ENCODE measurements at regions not wholly inside any gene's neighbourhood (a gene's known extent, or its start where the extent isn't known, plus 50 kb on each side); places are given as distances from the start of the nearest gene placed in this dataset.
"Not testable (repeated sequence)": the region's sequence is repeated elsewhere in the genome, so short reads cannot be mapped to it uniquely, and the experiment has no call there.

DNA sequence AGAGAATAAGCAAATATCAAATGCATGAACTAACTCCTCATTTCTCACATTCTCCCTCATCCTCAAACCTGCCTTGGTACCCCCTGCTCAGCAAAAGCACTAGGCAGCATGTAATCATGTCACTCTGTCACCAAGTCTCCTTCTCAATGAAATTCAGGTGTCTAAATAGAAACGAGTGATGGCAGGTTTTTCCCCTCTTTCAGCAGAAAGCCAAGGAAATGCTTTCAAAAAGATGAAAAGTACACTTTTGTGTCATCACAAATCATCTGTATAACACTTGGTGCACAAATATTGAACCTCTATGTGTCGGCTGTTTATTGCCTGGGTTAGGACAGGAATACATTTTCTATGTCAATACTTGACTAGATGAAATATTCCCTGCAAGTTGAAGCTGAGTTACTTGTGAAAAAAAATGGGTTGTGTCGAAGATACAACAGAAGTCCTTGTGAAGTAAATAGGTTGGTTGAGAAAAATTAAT lies 285.1 kb upstream of the MAGEB18 start:
- no peak for ATAC-seq

DNA sequence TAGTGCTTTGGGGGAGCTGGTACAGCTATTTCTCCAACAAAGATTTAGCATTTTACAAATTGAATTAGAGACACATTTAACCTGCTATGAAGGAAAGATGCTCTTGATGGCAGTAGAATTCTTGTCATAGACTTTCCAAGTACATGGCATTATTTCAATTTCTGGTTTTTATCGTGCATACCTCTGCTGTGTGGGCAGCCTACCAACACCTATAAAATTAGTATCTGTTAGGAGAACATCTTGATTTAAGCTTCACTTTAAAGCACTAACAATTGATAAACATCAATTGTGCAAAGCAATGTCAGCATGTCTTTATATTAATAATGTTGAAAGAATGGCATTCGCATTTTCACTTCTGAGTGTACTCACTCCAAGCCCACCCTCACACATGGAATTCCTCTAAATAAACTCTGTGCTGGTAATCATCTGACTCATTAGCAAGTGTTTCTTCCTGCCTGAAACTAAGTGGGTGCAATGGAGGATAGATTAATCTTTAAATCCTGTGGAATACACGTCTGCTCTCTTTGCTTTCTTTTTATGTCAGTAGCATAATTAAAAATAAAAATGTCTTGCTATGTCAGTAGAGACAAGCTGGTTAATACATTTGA lies 279.8 kb upstream of the MAGEB18 start:
- no peak for ATAC-seq

DNA sequence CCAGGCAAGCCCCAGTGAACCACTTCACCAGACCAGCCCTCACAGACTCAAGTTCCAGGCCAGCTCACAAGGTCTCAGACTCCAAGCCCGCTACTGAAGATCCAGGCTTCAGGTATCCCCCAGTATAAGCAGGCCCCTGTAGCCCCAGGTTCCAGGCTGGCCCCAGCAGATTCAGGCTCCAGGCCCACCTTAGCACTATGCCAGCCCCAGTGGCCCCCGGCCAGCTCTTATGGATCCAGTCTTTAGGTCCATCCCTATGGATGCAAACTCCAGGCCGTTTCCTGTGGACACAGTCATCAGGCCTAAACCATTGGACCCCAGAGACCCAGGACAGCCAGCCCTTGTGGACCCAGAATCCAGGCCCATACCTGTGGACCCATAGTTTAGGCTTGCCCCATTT lies 277.8 kb upstream of the MAGEB18 start:
- ATAC-seq, result no peak

DNA sequence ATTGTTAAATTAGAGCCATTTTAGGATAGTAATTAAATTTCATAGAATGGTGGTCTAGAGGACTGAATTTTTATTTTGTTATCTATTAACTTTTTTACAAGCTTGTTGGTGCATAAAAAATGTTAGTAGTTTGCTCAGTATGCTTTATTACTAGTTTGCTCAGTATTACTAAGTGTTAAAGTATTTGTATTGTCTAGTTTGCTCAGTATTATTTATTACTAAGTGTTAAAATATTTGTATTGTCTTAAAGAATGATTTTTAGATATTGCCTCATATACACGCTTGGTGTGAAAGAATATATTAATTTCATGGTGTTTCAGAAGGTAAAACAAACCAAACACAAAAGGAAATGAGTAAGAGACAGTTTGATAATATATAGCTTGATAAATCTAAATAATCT lies 268.4 kb upstream of the MAGEB18 start:
- ATAC-seq, result no peak

DNA sequence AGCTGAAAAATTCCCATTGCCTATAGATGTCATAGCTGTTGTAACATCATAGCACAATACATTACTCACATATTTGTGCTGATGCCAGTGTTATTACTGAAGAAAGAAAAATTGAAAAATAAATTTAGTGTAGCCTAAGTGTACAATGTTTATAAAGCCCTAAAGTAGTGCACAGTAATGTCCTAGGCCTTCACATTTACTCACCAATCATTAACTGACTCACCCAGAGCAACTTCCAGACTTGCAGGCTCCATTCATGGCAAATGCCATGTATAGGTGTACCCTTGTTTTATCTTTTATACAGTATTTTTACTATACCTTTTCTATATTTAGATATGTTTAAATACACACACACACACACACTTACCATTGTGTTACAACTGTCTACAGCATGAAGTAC lies 265.4 kb upstream of the MAGEB18 start:
- no peak for ATAC-seq

DNA sequence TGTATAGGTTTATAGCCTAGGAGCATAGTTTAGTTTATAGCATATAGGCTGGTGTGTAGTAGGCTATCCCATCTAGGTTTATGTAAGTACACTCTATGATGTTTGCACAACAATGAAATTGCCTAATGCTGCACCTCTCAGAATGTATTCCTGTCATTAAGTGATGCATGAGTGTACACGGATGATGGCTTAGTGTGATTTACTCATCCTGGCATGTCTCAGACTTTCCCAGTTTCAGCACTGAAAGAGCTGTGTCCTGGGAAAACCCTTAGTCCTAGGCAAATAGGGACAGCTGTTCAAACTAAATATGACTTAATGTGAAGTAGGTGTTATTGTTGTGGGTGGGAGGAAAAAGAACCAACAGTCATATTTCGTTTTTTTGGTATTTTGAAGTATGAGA lies 264.9 kb upstream of the MAGEB18 start:
- ATAC-seq, result no peak

DNA sequence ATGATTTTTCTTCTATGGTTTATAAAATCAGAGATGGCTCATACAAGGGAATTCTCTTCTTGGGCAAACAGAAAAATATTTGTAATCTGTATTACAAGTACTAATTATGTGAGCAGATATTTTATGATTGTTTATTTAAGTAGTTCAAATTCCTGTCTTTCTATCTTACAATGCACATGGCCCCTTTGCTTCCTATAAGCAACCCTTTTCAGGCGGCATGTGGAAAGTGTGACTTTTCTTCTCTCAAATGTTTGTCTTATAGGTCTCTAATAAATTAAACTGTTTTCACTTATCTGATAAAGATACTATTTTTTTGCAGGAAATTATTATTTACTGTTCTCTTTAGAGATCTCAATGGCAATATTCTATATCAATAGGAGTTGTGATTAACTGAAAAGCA lies 259.3 kb upstream of the MAGEB18 start:
- ATAC-seq, result no peak

DNA sequence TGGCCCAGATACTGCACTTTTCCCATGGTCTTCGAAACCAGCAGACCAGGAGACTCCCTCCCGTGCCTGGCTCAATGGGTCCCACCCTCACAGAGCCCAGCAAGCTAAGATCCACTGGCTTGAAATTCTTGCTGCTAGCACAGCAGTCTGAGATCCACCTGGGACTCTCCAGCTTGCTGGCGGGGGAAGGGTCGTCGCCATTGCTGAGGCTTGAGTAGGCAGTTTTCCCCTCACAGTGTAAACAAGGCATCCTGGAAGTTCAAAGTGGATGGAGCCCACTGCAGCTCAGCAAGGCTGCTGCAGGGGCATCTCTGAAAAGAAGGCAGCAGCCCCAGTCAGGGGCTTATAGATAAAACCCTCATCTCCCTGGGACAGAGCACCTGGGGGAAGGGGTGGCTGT lies 255.6 kb upstream of the MAGEB18 start:
- not testable (repeated sequence) for ATAC-seq

DNA sequence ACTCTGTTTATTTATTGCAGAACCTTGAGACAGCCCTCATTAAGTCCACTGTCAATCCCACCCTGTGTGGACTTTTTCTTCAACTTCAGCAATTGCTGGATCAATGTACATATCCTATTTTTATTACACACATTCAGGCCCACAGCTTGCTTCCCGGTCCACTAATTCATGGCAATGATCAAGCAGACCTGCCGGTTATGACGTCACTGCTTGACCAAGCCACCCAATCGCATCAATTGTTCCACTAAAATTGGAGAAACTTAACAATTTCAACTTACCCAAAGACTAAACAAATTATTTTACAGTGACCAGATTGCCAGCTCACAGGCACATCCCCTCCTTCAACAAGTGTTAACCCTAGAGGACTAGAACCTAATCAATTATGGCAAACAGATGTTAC lies 240.4 kb upstream of the MAGEB18 start:
- ATAC-seq, result no peak

DNA sequence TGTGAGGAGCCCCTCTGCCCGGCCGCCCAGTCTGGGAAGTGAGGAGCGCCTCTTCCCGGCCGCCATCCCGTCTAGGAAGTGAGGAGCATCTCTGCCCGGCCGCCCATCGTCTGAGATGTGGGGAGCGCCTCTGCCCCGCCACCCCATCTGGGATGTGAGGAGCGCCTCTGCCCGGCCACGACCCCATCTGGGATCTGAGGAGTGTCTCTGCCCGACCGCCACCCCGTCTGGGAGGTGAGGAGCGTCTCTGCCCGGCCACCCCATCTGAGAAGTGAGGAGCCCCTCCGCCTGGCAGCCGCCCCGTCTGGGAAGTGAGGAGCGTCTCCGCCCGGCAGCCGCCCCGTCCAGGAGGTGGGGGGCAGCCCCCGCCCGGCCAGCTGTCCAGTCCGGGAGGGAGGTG lies 232.4 kb upstream of the MAGEB18 start:
- not testable (repeated sequence) for ATAC-seq

DNA sequence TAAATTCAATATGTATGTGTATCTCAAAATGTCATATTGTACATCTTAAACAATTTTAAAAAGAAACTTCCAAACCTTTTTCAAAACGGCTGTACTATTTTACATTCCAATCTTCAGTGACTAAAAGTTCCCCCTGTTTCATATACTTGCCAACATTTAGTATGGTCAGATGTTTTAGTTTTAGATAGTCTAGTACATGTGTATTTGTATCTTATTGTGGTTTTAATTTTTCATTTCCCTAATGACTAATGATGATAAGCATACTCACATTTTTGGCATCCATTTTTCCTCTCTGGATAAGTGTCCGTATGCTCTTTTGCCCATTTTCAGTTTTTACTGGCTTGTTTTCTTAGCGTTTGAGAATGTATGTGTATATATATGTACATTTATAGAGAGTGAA lies 212.2 kb upstream of the MAGEB18 start:
- ATAC-seq, result no peak

DNA sequence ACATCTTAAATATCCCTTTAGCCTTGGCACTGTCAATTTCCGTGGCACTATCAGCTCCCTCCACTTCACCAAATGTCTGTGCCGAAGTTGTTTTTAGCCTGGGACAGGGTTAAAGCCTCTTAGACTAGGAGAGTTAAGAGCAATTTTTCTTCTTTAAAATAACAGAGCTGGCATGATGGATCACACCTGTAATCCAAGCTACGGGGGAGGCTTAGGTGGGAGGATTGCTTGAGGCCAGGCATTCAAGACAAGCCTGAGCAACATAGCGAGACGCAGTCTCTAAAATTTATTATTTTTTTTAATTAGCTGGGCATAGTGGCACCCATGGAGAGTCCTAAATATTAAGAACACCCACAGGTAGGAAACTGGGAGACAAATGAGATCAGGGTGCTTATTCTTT lies 209.8 kb upstream of the MAGEB18 start:
- no peak for ATAC-seq

DNA sequence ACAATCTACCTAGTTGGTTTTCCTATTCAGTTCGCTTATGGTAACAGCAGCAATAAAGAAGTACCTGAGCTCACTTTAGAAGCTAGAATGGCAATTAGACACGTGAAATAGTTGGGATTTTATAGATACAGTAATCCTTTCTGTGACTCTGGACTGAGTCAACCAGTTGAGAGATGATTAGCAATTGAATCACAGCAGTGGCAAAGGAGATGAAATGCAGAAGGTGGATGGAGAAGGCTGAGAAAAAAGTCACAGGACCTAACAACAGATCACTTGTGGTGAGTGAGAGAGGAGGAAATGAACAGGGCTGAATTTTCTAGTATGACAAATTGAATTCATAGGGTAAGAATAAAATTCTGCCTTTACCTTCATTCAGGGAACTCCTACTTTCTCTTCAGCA lies 197.1 kb upstream of the MAGEB18 start:
- no peak for ATAC-seq

DNA sequence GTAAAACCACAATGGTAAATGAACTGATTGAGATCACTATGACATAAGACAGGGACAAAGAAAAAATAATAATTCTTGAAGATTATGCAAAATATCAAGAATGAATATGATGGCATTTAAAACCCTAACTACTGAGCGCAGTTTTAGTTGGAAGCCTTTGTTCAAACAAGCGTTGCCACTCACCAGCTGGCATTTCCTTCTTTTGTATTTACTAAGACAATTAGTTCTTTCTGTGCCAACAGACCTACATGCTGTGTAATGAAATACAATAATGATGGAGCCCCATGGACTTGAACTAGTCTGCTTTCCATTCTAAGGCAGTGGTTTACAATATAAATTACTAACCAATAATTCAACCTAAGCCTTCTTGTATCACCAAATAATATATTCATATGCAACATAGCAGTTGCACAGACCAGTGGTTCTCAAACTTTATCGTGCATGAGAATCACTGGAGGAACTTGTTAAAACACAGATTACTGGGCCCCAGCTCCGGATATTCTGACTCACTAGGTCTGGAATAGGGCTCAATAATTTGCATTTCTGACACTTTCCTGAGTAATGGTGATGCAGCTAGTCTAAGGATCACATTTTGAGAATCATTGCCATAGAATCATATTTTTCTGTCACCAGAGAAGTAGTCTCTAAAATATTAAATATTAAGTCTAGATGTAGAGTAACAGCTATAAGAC lies 196.4 kb upstream of the MAGEB18 start:
- no peak for ATAC-seq

DNA sequence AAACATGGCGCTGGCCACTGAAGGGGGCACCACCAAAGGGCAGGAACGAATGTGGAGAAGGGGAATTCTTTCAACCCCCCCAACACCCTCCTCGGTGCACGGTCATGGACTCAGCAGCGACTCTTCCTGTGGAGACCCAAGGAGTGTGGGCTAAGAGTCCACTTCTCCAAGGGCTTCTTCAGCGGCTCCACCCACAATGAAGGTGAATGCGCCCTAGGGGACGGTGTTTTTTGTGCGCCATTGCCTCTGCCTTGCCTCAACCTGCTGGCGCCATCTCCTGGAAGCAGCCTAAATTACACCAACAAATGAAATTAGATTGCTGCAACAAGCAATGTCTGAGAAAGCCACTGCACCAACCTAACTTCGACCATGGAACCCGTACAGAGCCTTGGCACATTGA lies 169.2 kb upstream of the MAGEB18 start:
- no peak for ATAC-seq

DNA sequence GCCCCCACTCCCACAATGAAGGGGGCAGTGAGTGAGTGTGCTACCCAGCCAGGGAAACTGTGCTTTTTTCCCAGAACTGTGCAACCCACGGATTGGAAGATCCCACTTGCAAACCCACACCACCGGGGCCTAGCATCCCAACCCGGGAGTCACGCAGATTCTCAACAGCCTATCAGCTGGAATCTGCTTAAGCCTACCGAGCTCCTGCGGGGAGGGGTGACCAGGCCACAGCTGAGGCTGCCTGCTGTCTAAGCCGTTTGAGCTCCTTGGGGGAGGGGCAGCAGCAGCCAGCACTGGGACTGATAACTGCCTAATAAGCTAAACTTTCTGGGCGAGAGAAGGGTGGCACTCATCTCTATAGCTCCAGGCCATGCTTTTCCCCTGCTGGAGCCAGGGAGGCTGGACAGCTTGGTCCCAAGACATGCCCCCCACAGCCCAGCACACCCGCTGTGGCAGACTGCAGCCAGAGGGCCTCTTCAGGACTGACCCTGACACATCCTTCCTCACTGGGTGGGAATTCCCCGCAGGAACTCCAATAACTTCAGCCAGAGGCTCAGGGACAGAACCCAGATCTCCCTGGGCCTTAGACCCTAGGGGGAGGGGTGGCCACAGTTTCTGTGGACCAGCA lies 161.3 kb upstream of the MAGEB18 start:
- no peak for ATAC-seq

DNA sequence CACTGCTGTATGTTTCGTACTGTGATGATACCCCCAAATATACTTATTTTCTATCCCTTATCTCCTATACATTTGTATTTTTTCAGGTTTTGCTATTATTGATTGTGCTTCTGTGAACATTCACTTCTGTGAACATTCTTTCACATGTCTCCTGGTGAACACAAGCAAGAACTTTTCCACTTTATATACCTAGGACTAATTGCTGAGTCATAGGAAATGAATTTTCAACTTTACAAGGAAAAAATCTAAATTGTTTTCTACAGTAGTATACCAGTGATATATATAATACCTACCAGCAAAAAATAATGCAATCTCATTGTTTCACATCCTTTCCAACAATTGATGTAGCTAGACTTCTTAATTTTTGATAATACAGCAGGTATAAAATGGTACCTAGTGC lies 139.5 kb upstream of the MAGEB18 start:
- no peak for ATAC-seq

DNA sequence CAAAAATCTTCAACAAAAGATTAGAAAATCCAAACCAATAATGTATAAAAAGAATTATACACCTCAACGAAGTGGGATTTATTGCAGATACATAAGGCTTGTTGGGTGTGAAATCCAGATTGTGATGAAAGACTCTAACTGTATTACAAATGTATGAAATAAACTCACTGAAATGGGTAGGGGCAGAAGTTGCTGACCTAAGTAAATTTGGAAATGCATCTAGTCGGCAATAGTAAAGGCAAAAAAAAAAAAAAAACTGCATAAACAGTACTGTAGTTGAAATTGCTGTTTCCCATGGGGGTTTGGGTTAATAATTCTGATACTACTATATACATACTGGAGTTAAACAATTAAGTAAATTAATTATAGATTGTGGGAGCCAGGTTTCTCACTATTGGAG lies 130.7 kb upstream of the MAGEB18 start:
- ATAC-seq, result no peak

DNA sequence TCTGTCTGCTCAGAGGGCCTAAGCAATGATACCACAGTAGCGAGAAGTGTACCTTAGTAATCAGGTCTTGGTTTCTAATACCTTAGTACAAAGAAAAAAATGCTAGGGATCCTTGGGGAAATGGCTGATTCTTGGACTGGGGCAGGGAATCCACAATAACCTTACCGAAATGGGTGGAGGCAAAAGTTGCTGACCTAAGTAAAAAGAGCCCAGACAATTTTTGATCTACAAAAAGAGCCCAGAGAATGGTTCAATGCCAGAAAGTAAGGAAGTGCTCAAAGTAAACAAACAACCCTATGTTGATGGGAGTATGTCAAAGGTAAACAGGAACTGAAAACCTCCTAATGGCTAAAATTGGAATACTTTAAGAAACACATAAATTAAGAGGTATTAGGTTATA lies 130.1 kb upstream of the MAGEB18 start:
- no peak for ATAC-seq

DNA sequence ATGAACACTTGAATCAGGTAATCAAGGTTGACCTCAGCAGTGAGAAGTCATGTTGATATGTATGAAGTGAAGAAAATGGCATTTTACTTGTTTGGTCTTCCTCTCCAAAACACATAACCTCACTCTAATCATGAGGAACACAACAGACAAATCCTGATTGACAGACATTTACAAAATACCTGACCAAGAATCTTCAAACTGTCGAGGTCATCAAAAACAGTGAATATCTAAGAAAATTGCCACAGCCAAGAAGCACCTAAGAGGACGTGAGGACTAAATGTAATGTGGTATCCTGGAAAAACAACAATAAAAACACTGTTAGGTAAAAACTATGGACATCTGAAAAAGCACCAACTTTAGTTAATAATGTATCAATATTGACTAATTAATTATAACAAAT lies 129.5 kb upstream of the MAGEB18 start:
- no peak for ATAC-seq

DNA sequence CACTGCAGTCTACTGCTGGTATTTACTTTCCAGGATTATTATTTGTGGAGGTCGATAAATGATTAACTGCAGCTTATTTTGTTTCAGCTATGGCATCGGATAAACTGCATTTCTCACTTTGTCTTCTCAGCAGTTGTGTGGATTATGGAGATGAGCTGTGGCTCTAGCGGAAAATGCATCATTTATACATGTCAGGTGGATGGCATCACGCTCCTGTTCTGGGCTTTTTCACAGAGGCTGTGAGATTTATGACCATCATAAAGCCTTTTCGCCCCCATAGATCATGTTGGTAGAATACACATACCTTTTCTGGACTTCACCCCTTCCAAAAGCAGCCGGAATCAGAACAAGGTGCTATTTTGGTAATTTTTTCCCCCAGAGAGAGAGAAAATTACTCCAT lies 118.8 kb upstream of the MAGEB18 start:
- ATAC-seq, result no peak

DNA sequence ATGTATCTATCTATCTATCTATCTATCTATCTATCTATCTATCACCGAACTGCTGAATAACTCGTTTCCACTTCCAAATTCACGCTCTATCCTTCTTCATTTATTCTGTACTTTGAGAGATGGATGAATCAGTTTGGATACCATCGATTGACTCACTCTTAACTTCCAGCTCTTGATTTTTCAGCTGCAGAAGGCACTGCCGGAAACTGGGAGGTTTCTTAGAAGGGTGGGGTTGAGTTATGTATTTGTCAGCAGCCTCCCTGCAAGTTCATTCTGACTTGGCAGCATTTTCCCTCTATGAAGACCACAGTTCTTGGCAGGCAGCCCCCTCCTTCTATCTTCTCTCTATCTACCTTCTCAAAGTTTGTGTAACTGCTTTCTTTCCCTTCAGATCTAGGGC lies 112.0 kb upstream of the MAGEB18 start:
- no peak for ATAC-seq

DNA sequence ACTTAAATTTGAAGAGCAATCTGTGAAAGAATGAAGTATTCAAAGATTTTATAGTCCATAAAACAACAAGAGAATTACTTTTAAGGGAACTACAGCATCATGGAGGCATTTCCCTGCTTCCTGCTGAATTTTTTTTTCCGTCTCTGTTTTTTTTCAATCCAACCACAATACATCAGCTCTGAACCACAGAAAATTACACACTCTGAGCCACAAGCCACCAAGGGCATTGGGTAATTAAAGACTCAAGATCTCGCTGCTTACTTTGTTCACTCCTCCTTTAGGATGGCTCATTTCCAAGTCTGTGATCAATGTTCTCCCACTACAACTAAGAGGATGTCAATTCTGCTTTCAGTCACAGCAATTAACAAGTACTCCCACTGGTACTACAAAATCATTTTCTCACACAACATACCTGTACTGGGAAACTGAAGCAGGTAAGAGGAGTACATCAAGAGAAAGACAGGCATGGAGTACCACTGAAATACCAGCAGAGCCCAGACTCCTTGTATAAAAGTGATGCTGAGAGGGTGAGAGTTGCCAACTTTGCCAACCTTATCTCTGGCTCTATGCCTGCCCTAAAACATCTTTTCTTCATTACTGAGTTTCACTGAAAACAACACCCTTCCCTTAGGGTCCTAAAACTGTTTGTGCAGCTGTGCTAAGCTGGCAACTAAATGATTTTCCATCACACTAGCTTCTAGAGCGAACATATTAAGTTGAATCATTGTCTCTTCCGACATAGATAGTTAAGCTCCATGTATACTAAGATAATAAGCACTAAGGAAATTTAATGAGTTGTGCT lies 105.8 kb upstream of the MAGEB18 start:
- ATAC-seq, result no peak

DNA sequence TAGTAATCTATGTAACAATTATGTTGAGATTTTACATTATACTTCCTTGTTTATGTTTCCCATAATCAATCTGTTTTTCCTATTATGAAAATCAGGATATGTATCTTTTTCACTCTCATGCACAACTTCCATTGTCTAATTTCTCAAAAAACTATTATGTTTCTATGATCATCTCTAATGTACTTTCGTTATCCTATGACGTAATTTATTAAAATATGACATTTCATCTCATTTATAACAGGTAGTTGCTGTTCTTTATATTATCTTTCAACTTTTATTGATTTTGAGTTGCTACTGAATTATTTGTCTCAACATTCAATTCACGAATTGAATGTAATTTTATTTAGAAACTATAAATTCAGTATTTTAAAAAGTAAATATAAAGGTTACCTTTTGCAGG lies 100.8 kb upstream of the MAGEB18 start:
- ATAC-seq, result no peak
